Chondrocyte (in vitro differentiated cells): ENCODE measurements at regions not wholly inside any gene's neighbourhood (a gene's known extent, or its start where the extent isn't known, plus 50 kb on each side); places are given as distances from the start of the nearest gene placed in this dataset.

Source experiments
- DNase-seq: peaks from one replicate; pipeline ENCODE4 v3.0.0; 2021; ENCODE audit warnings: mixed read lengths, low spot score
- H3K27ac Mint-ChIP-seq: one replicate; pipeline ENCODE4 v1.8.0; 2021; ENCODE audit warnings: mild to moderate bottlenecking, moderate library complexity, mixed read lengths; ENCODE audit not compliant: unreplicated experiment
- H3K27me3 Mint-ChIP-seq: 2 replicates; pipeline ENCODE4 v1.8.0; 2021; ENCODE audit warnings: low read depth, mixed read lengths
- H3K36me3 Mint-ChIP-seq: 2 replicates; pipeline ENCODE4 v1.8.0; 2021; ENCODE audit warnings: low read depth, mixed read lengths
- H3K4me1 Mint-ChIP-seq: 2 replicates; pipeline ENCODE4 v1.8.0; 2021; ENCODE audit warnings: low read depth, mild to moderate bottlenecking, mixed read lengths
- H3K4me3 Mint-ChIP-seq: one replicate; pipeline ENCODE4 v1.8.0; 2021; ENCODE audit warnings: mild to moderate bottlenecking, moderate library complexity, mixed read lengths; ENCODE audit not compliant: unreplicated experiment
- H3K9me3 Mint-ChIP-seq: 2 replicates; pipeline ENCODE4 v1.8.0; 2021; ENCODE audit warnings: low read depth, mixed read lengths
- CTCF ChIP-seq: fragments of 200-600 bp; sonication (generic); IDR thresholded peaks from 2 replicates; pipeline ENCODE4 v1.5.0; 2021; ENCODE audit warnings: antibody characterized with exemption, mild to moderate bottlenecking, moderate library complexity

GRCh38 chr10:33391611-33392465 is 57.4 kb upstream of the NRP1 start:
- Mint-ChIP-seq H3K9me3 (peaks cover 8% of the 10 kb centered on the region), H3K4me1 (peaks cover 3% of the 10 kb centered on the region), H3K27ac (no peak overlapping the region), H3K4me3 (no peak overlapping the region), H3K27me3 (no peaks in the 10 kb centered on the region), H3K36me3 (peaks cover 4% of the 10 kb centered on the region)
- TF ChIP-seq CTCF = no peak
- DNase-seq = no peak

- Mint-ChIP-seq H3K36me3 (no peaks in the 10 kb centered on the region), H3K4me3 (no peak overlapping the region), H3K4me1 (peaks cover 5% of the 10 kb centered on the region), H3K9me3 (no peaks in the 10 kb centered on the region), H3K27me3 (no peaks in the 10 kb centered on the region), H3K27ac (no peak overlapping the region)
- no peak for DNase-seq
- no peak for TF ChIP-seq CTCF
Observed at GRCh38 chr10:33390046-33390445, 55.6 kb upstream of the NRP1 start.

GRCh38 chr10:33388785-33389184 is 54.3 kb upstream of the NRP1 start:
- Mint-ChIP-seq H3K4me3 (no peak overlapping the region), H3K4me1 (peaks cover 9% of the 10 kb centered on the region), H3K9me3 (no peaks in the 10 kb centered on the region), H3K27me3 (no peaks in the 10 kb centered on the region), H3K36me3 (no peaks in the 10 kb centered on the region), H3K27ac (no peak overlapping the region)
- TF ChIP-seq CTCF = no peak
- no peak for DNase-seq

- DNase-seq = no peak
- Mint-ChIP-seq H3K4me1 (peaks cover 13% of the 10 kb centered on the region), H3K27ac (no peak overlapping the region), H3K4me3 (no peak overlapping the region), H3K36me3 (no peaks in the 10 kb centered on the region), H3K9me3 (no peaks in the 10 kb centered on the region), H3K27me3 (no peaks in the 10 kb centered on the region)
- TF ChIP-seq CTCF = no peak
Observed at GRCh38 chr10:33388382-33388781, 53.9 kb upstream of the NRP1 start.

GRCh38 chr10:33387720-33388119 is 53.3 kb upstream of the NRP1 start:
- Mint-ChIP-seq H3K36me3 (no peaks in the 10 kb centered on the region), H3K27ac (no peak overlapping the region), H3K27me3 (no peaks in the 10 kb centered on the region), H3K9me3 (no peaks in the 10 kb centered on the region), H3K4me1 (peaks cover 19% of the 10 kb centered on the region), H3K4me3 (no peak overlapping the region)
- no peak for DNase-seq
- TF ChIP-seq CTCF = no peak
